Endothelial cell of umbilical vein (primary cell): ENCODE measurements at regions not wholly inside any gene's neighbourhood (a gene's known extent, or its start where the extent isn't known, plus 50 kb on each side); places are given as distances from the start of the nearest gene placed in this dataset.

Experiments used
- BruUV-seq: library from RNA; stranded (reverse); fragments of 400-500 nt; replicated peaks from 2 replicates; lab custom pipeline; 2021; lab: Mats Ljungman, UMichigan
- CTCF ChIA-PET: fragments of 300-600, 350-600 bp; sonication (Branson Sonifier 250); formaldehyde crosslinking; loops from one replicate; lab custom pipeline; 2021; ENCODE audit warnings: antibody characterized with exemption, inconsistent platforms; lab: Charles Lee
- POLR2A ChIA-PET: fragments of 300-600, 350-600 bp; sonication (Branson Sonifier 250); formaldehyde crosslinking; loops from one replicate; lab custom pipeline; 2021; ENCODE audit warnings: antibody characterized with exemption, inconsistent platforms; lab: Charles Lee
- DNase-seq: peaks from one replicate; pipeline ENCODE4 v3.0.0-alpha.2; 2011; ENCODE audit warnings: low read depth, low spot score
- FAIRE-seq: peaks from 2 replicates; lab custom pipeline; 2011; peaks lifted over from hg19 to GRCh38; lab: Jason Lieb, UNC
- H2AFZ ChIP-seq: 2 replicates; pipeline ENCODE4 v1.6.0; 2012; ENCODE audit warnings: low read depth, low read length, control low read depth, inconsistent platforms
- H3K27ac ChIP-seq: 2 replicates; pipeline ENCODE4 v1.5.1; 2011; ENCODE audit warnings: low read depth, mild to moderate bottlenecking, control low read depth, low read length, moderate library complexity; ENCODE audit not compliant: insufficient read depth
- H3K27me3 ChIP-seq, 2 experiments: 2 replicates each; pipeline versions ENCODE4 v1.6.0 to v1.6.1; 2011; ENCODE audit warnings: low read length in 2 of 2, mixed read lengths in 1 of 2; ENCODE audit not compliant: control insufficient read depth in 2 of 2, insufficient read depth in 2 of 2
- H3K36me3 ChIP-seq, 2 experiments: 2 replicates in 1 of 2; 3 replicates in 1 of 2; pipeline ENCODE4 v1.5.1; 2011; ENCODE audit warnings: low read length in 2 of 2, mild to moderate bottlenecking in 1 of 2, moderate library complexity in 1 of 2; ENCODE audit not compliant: control insufficient read depth in 2 of 2, insufficient read depth in 2 of 2; ENCODE audit errors: extremely low read depth in 1 of 2
- H3K4me1 ChIP-seq: 3 replicates; pipeline ENCODE4 v1.5.1; 2011; ENCODE audit warnings: mild to moderate bottlenecking, low read length; ENCODE audit not compliant: control insufficient read depth, insufficient read depth; ENCODE audit errors: extremely low read depth
- H3K4me2 ChIP-seq: 2 replicates; pipeline ENCODE4 v1.6.1; 2011; ENCODE audit warnings: low read length, control low read depth, mixed read lengths; ENCODE audit not compliant: insufficient read depth
- H3K4me3 ChIP-seq, 3 experiments: fragments of 200-600 bp in 1 of 3; sonication (generic), shearing (Covaris generic) in 1 of 3; replicated peaks in 1 of 3; 2 replicates each; pipeline ENCODE4 v1.5.1; 2011 to 2016; ENCODE audit warnings: control low read depth in 3 of 3, low read length in 3 of 3, mild to moderate bottlenecking in 2 of 3, inconsistent platforms in 1 of 3, low read depth in 1 of 3, moderate library complexity in 1 of 3; ENCODE audit not compliant: insufficient read depth in 1 of 3
- H3K79me2 ChIP-seq: 2 replicates; pipeline ENCODE4 v1.6.0; 2012; ENCODE audit warnings: low read length, inconsistent platforms; ENCODE audit not compliant: control insufficient read depth, insufficient read depth
- H3K9ac ChIP-seq: replicated peaks from 2 replicates; pipeline ENCODE3; 2011; ENCODE audit warnings: low read length, control low read depth; ENCODE audit not compliant: insufficient read depth; ENCODE audit errors: extremely low read depth
- H3K9me1 ChIP-seq: replicated peaks from 3 replicates; pipeline ENCODE4 v1.6.0; 2011; ENCODE audit warnings: mild to moderate bottlenecking, low read length; ENCODE audit not compliant: control insufficient read depth, insufficient read depth; ENCODE audit errors: extremely low read depth
- H3K9me3 ChIP-seq: replicated peaks from 2 replicates; pipeline ENCODE4 v1.5.1; 2012; ENCODE audit warnings: low read length, inconsistent platforms; ENCODE audit not compliant: control insufficient read depth, insufficient read depth
- H4K20me1 ChIP-seq: replicated peaks from 2 replicates; pipeline ENCODE3; 2011; ENCODE audit warnings: mild to moderate bottlenecking, low read length; ENCODE audit not compliant: control insufficient read depth, insufficient read depth; ENCODE audit errors: extremely low read depth
- CTCF ChIP-seq, 2 donors: IDR thresholded peaks; 1 replicate in 1 of 2; 2 replicates in 1 of 2; pipeline ENCODE4 v1.5.1; 2011; ENCODE audit warnings: low read length in 2 of 2, mild to moderate bottlenecking in 2 of 2, moderate library complexity in 2 of 2, control low read depth in 1 of 2, inconsistent platforms in 1 of 2, low read depth in 1 of 2; ENCODE audit not compliant: insufficient read depth in 1 of 2; ENCODE audit errors: extremely low read depth in 1 of 2
- EZH2 ChIP-seq: IDR thresholded peaks from 2 replicates; pipeline ENCODE4 v1.6.1; 2012; ENCODE audit warnings: borderline replicate concordance, low read depth, mild to moderate bottlenecking, moderate library complexity, low read length, inconsistent platforms; ENCODE audit not compliant: severe bottlenecking
- FOS ChIP-seq: IDR thresholded peaks from 2 replicates; pipeline ENCODE4 v1.6.1; 2011; ENCODE audit warnings: mild to moderate bottlenecking, low read length, moderate library complexity, borderline replicate concordance; ENCODE audit not compliant: insufficient read depth
- GATA2 ChIP-seq: IDR thresholded peaks from 2 replicates; pipeline ENCODE4 v1.7.0; 2011; ENCODE audit warnings: low read depth, mild to moderate bottlenecking, moderate library complexity, mixed read lengths, low read length; ENCODE audit not compliant: insufficient read length, insufficient read depth
- JUN ChIP-seq: IDR thresholded peaks from 2 replicates; pipeline ENCODE4 v1.6.1; 2011; ENCODE audit warnings: borderline replicate concordance, low read depth; ENCODE audit not compliant: insufficient read length, insufficient read depth
- MAX ChIP-seq: IDR thresholded peaks from 2 replicates; pipeline ENCODE4 v1.6.1; 2011; ENCODE audit not compliant: insufficient read depth, insufficient read length
- MYC ChIP-seq: IDR thresholded peaks from one replicate; pipeline ENCODE4 v1.6.1; 2011; ENCODE audit warnings: mild to moderate bottlenecking, low read depth, low read length
- POLR2A ChIP-seq: IDR thresholded peaks from 2 replicates; pipeline ENCODE4 v1.6.1; 2012; ENCODE audit warnings: low read depth, mild to moderate bottlenecking, control low read depth, low read length
- dilution Hi-C: fragments of 300-500 bp; cut with MboI; formaldehyde crosslinking; loops from one replicate; pipeline ENCODE4 v1.15.0; 2019; ENCODE audit warnings: low sequenced_read_pairs; ENCODE audit not compliant: extremely low pct_ligation_motif_present
- intact Hi-C: fragments of 100-400 bp; cut with micrococcal nuclease; formaldehyde crosslinking; loops from one replicate; pipeline ENCODE4 v1.10.0; 2022

GRCh38 chr16:73240920-73241319, 193.0 kb upstream of the ZFHX3 start:
- Histone ChIP-seq H2AFZ (no peak overlapping the region), H3K79me2 (no peaks in the 10 kb centered on the region), H3K36me3 (no peaks in the 10 kb centered on the region), H3K4me1 (no peaks in the 10 kb centered on the region), H3K9me3 (no peaks in the 10 kb centered on the region), H3K27ac (no peak overlapping the region), H3K4me2 (no peak overlapping the region), H3K9me1 (no peaks in the 10 kb centered on the region), H3K4me3 (no peak overlapping the region), H3K9ac (no peak overlapping the region), H3K27me3 (no peaks in the 10 kb centered on the region), H4K20me1 (no peaks in the 10 kb centered on the region)
- intact Hi-C loops, result no loop called here
- DNase-seq (no peak), FAIRE-seq (no peak)
- POLR2A ChIA-PET, result no interaction called here
- dilution Hi-C loops, result no loop called here
- no peak for TF ChIP-seq JUN
- no peak for TF ChIP-seq GATA2
- no peak for TF ChIP-seq MYC
- TF ChIP-seq CTCF (IDR thresholded peaks at IDR 0.05; ENCODE audit: extremely low read depth in 1 of 2, insufficient read depth in 1 of 2, low read depth in 1 of 2, low read length in 2 of 2), result no peak
- TF ChIP-seq MAX, result no peak
- no peak for TF ChIP-seq POLR2A
- TF ChIP-seq FOS, result no peak
- TF ChIP-seq EZH2, result no peak
- BruUV-seq, result no TSS peak
- CTCF ChIA-PET, result no interaction called here
